ENCODE measurements at regions not wholly inside any gene's neighbourhood (a gene's known extent, or its start where the extent isn't known, plus 50 kb on each side); places are given as distances from the start of the nearest gene placed in this dataset.

GRCh38 chr10:3475367-3475766, 302.8 kb upstream of the PITRM1 start:
- H3K9me3 ChIP-seq: no peaks in the 10 kb centered on the region
- no peak for TF ChIP-seq CTCF (IDR thresholded peaks at IDR 0.05 in 4 of 5, conservative IDR thresholded peaks at IDR 0.05 in 1 of 5)
- H3K27ac ChIP-seq: no peak overlapping the region
- H3K36me3 ChIP-seq: no peaks in the 10 kb centered on the region
- peaks cover 13 to 17% of the 10 kb centered on the region in 2 donors for H3K4me1 ChIP-seq
- in situ Hi-C loops (cut with MboI; ENCODE audit: low sequenced_read_pairs in 4 of 4) (no loop called here), intact Hi-C loops (cut with DNase I; ENCODE audit: low total_unique reads) (no loop called here)
- DNase-seq (no peak), ATAC-seq (no peak)
- no peaks in the 10 kb centered on the region for H3K27me3 ChIP-seq
- no peak overlapping the region for H3K4me3 ChIP-seq

GRCh38 chr10:3474266-3474665, 301.7 kb upstream of the PITRM1 start:
- Histone ChIP-seq H3K4me3 (no peak overlapping the region), H3K9me3 (no peaks in the 10 kb centered on the region), H3K4me1 (peaks cover 21 to 27% of the 10 kb centered on the region in 2 donors), H3K27me3 (no peaks in the 10 kb centered on the region), H3K36me3 (no peaks in the 10 kb centered on the region), H3K27ac (no peak overlapping the region)
- intact Hi-C loops (cut with DNase I; ENCODE audit: low total_unique reads) (no loop called here), in situ Hi-C loops (cut with MboI; ENCODE audit: low sequenced_read_pairs in 4 of 4) (loop anchor here (25.0 kb wide), 3 partner anchors 313 to 1288 kb away; partner anchors contain the start of gene KLF6 (in 1 of the 4))
- DNase-seq: no peak
- no peak for ATAC-seq
- TF ChIP-seq CTCF (IDR thresholded peaks at IDR 0.05 in 4 of 5, conservative IDR thresholded peaks at IDR 0.05 in 1 of 5) (no peak), POLR2A (IDR thresholded peaks at IDR 0.05) (no peak)

- Histone ChIP-seq H3K4me1 (peaks cover 31 to 37% of the 10 kb centered on the region in 2 donors), H3K27ac (peak overlapping the region; percentile 72 to 77 (median 74)), H3K27me3 (no peaks in the 10 kb centered on the region), H3K4me3 (no peak overlapping the region), H3K9me3 (no peaks in the 10 kb centered on the region), H3K36me3 (no peaks in the 10 kb centered on the region)
- in situ Hi-C loops (cut with MboI; ENCODE audit: low sequenced_read_pairs in 4 of 4): loop anchor here (25.0 kb wide), 3 partner anchors 314 to 1289 kb away; partner anchors contain the start of gene KLF6 (in 1 of the 4)
- no peak for ATAC-seq
- DNase-seq: no peak
- intact Hi-C loops (cut with DNase I; ENCODE audit: low total_unique reads): no loop called here
- TF ChIP-seq CTCF (IDR thresholded peaks at IDR 0.05 in 4 of 5, conservative IDR thresholded peaks at IDR 0.05 in 1 of 5): no peak
- no peak for TF ChIP-seq POLR2A (IDR thresholded peaks at IDR 0.05)
Measured at GRCh38 chr10:3473271-3473670, 300.7 kb upstream of the PITRM1 start.

- in situ Hi-C loops (cut with MboI; ENCODE audit: low sequenced_read_pairs in 4 of 4): loop anchor here (25.0 kb wide), 3 partner anchors 315 to 1290 kb away; partner anchors contain the start of gene KLF6 (in 1 of the 4)
Measured at GRCh38 chr10:3472287-3473051, 299.9 kb upstream of the PITRM1 start.

More at GRCh38 chr10:3472287-3473051, 299.9 kb upstream of the PITRM1 start:
- no peak for TF ChIP-seq POLR2A (IDR thresholded peaks at IDR 0.05)
- TF ChIP-seq CTCF (IDR thresholded peaks at IDR 0.05 in 4 of 5, conservative IDR thresholded peaks at IDR 0.05 in 1 of 5): no peak
- ATAC-seq (peak; percentile 13 to 46), DNase-seq (no peak)
- H3K9me3 ChIP-seq: no peaks in the 10 kb centered on the region
- H3K4me1 ChIP-seq: peaks cover 38 to 45% of the 10 kb centered on the region in 2 donors
- H3K4me3 ChIP-seq: peak overlapping the region; percentile 14 to 32 (median 22)
- no peaks in the 10 kb centered on the region for H3K27me3 ChIP-seq
- no peaks in the 10 kb centered on the region for H3K36me3 ChIP-seq
- H3K27ac ChIP-seq: peak overlapping the region; percentile 72 to 77 (median 74)
- intact Hi-C loops (cut with DNase I; ENCODE audit: low total_unique reads): no loop called here

Data from gastrocnemius medialis (tissue), 4 donors.